K562 (cell line): ENCODE measurements at regions not wholly inside any gene's neighbourhood (a gene's known extent, or its start where the extent isn't known, plus 50 kb on each side); places are given as distances from the start of the nearest gene placed in this dataset. TPM values are rescaled to one million over a fixed set of nuclear protein-coding genes. Genes with fewer than 3 reads are reported as not detected.
"Not testable (repeated sequence)": the region's sequence is repeated elsewhere in the genome, so short reads cannot be mapped to it uniquely, and the experiment has no call there.

ENCODE experiments used
- ATAC-seq: fragments of 200-7000 bp; cut with Tn5 transposase; 3 replicates; pipeline ENCODE4 v1.9.1; 2020; ENCODE audit warnings: moderate library complexity
- BruUV-seq: library from RNA; stranded (reverse); fragments of 400-500 nt; replicated peaks from 2 replicates; lab custom pipeline; 2021; lab: Mats Ljungman, UMichigan
- CTCF ChIA-PET: fragments of 300-600 bp; formaldehyde crosslinking; extraction: SDS; loops from one replicate; lab custom pipeline; 2021; ENCODE audit warnings: low intra/inter-chr PET ratio; lab: Yijun Ruan, JAX
- POLR2A ChIA-PET: fragments of 300-600, 350-650 bp; sonication (Branson Sonifier 250); formaldehyde crosslinking; extraction: SDS; loops from one replicate; lab custom pipeline; 2021; ENCODE audit warnings: antibody characterized with exemption, inconsistent platforms; lab: Yijun Ruan, JAX
- DNase-seq, 4 experiments: peaks; one replicate each; pipeline versions ENCODE4 v3.0.0 to v3.0.0-alpha.2; 2011 to 2018; ENCODE audit warnings: low spot score in 3 of 4, mixed read lengths in 3 of 4; ENCODE audit errors: extremely low read depth in 1 of 4
- FAIRE-seq: peaks from 2 replicates; lab custom pipeline; 2011; peaks lifted over from hg19 to GRCh38; lab: Jason Lieb, UNC
- H2AFZ ChIP-seq: 2 replicates; pipeline ENCODE4 v1.6.0; 2011; ENCODE audit warnings: low read depth, low read length, control low read depth, inconsistent platforms
- H3K27ac ChIP-seq: fragments of 200-600 bp; 3 replicates; pipeline ENCODE4 v1.8.0; 2011; ENCODE audit warnings: low read depth, mild to moderate bottlenecking, control low read depth, inconsistent platforms, low read length, moderate library complexity, mixed read lengths; ENCODE audit errors: extremely low read depth
- H3K27me3 ChIP-seq, 2 experiments: fragments of 300-600 bp in 1 of 2; 2 replicates in 1 of 2; 3 replicates in 1 of 2; pipeline versions ENCODE4 v1.6.0 to v1.8.0; 2011; ENCODE audit warnings: inconsistent platforms in 2 of 2, low read length in 2 of 2, mild to moderate bottlenecking in 1 of 2, mixed read lengths in 1 of 2, moderate library complexity in 1 of 2; ENCODE audit not compliant: control insufficient read depth in 2 of 2, insufficient read depth in 2 of 2
- H3K36me3 ChIP-seq: fragments of 300-600 bp; 3 replicates; pipeline ENCODE4 v1.8.0; 2011; ENCODE audit warnings: mild to moderate bottlenecking, low read length, inconsistent platforms; ENCODE audit not compliant: control insufficient read depth, insufficient read depth
- H3K4me1 ChIP-seq, 2 experiments: fragments of 200-600 bp in 1 of 2; replicated peaks in 1 of 2; 2 replicates in 1 of 2; 3 replicates in 1 of 2; pipeline versions ENCODE4 v1.5.1 to v1.8.0; 2011; ENCODE audit warnings: inconsistent platforms in 2 of 2, low read length in 2 of 2, mild to moderate bottlenecking in 1 of 2, mixed read lengths in 1 of 2, moderate library complexity in 1 of 2; ENCODE audit not compliant: control insufficient read depth in 2 of 2, insufficient read depth in 2 of 2
- H3K4me2 ChIP-seq: 2 replicates; pipeline ENCODE4 v1.6.1; 2011; ENCODE audit warnings: low read length, control low read depth, inconsistent platforms, mixed read lengths; ENCODE audit not compliant: insufficient read depth
- H3K4me3 ChIP-seq: fragments of 200-600 bp; sonication (generic), shearing (Covaris generic); 2 replicates; pipeline ENCODE4 v1.5.1; 2016; ENCODE audit warnings: control low read depth, inconsistent platforms
- H3K79me2 ChIP-seq: fragments of 200-600 bp; 3 replicates; pipeline ENCODE4 v1.8.0; 2011; ENCODE audit warnings: low read length, inconsistent platforms; ENCODE audit not compliant: control insufficient read depth, insufficient read depth
- H3K9ac ChIP-seq, 2 experiments: 2 replicates each; pipeline versions ENCODE4 v1.6.0 to v1.6.1; 2011; ENCODE audit warnings: low read depth in 2 of 2, low read length in 2 of 2, control low read depth in 1 of 2, inconsistent platforms in 1 of 2, mild to moderate bottlenecking in 1 of 2, mixed read lengths in 1 of 2; ENCODE audit not compliant: insufficient read depth in 1 of 2
- H3K9me1 ChIP-seq: one replicate; pipeline ENCODE4 v1.6.0; 2011; ENCODE audit warnings: inconsistent platforms, mild to moderate bottlenecking, low read length, moderate library complexity; ENCODE audit not compliant: control insufficient read depth, insufficient read depth
- H3K9me3 ChIP-seq: replicated peaks from 2 replicates; pipeline ENCODE4 v1.5.1; 2011; ENCODE audit warnings: low read depth, low read length, inconsistent platforms; ENCODE audit not compliant: control insufficient read depth, insufficient read depth
- H4K20me1 ChIP-seq: replicated peaks from 2 replicates; pipeline ENCODE4 v1.6.1; 2011; ENCODE audit warnings: low read length, inconsistent platforms, mixed read lengths; ENCODE audit not compliant: control insufficient read depth, insufficient read depth
- WGBS: fragments of 100-300 bp; shearing (Covaris generic); methylation state at CpG from one replicate; pipeline ENCODE4 v1.1.6; 2016; ENCODE audit warnings: low coverage, mixed read lengths; ENCODE audit not compliant: insufficient coverage; ENCODE audit errors: missing lambda C conversion rate; 5-methylcytosine and 5-hydroxymethylcytosine counted together
- in situ Hi-C: fragments of 300-500 bp; cut with MboI; formaldehyde crosslinking; loops from 4 replicates; pipeline ENCODE4 v1.15.0; 2018; ENCODE audit warnings: inconsistent platforms, mixed read lengths
- intact Hi-C: fragments of 100-400 bp; cut with micrococcal nuclease; formaldehyde crosslinking; loops from 2 replicates; pipeline ENCODE4 v1.14.2; 2022
- small RNA-seq: library from RNA; depleted of rRNA; stranded (forward); fragments of <200 nt; gene quantifications from one replicate; pipeline ENCODE3, GENCODE V24; 2014

DNA sequence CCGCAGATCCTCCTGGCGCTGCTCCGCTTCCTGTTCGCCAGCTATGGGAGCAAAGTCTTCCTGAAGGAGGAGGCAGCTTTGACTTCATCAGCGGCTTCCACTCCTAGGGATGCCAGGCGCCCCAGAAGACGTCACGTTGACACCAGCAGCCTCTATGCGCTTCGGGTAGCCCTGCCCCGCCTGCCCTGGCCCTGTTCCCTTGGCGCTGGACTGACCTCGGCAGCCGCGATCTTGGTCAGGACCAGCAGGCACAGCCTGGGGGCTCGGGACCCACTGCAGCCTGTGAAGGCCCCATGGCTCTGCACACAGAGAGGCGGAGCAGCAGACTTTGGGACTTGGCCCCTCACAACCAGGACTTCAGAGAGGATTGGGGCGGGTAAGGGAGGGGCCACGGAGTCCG is 957.8 kb downstream of the RPIA start:
- ATAC-seq, H3K9me3 ChIP-seq, FAIRE-seq, H3K4me2 ChIP-seq, H3K9ac ChIP-seq, H3K4me1 ChIP-seq, POLR2A ChIA-PET, H3K27me3 ChIP-seq, H4K20me1 ChIP-seq, intact Hi-C loops, H3K79me2 ChIP-seq, H3K9me1 ChIP-seq, H2AFZ ChIP-seq, H3K36me3 ChIP-seq, H3K27ac ChIP-seq, CTCF ChIA-PET, DNase-seq, in situ Hi-C loops, BruUV-seq, H3K4me3 ChIP-seq: not testable (repeated sequence)
- WGBS: 0% methylated on average over 10 of the region's 20 CpGs

DNA sequence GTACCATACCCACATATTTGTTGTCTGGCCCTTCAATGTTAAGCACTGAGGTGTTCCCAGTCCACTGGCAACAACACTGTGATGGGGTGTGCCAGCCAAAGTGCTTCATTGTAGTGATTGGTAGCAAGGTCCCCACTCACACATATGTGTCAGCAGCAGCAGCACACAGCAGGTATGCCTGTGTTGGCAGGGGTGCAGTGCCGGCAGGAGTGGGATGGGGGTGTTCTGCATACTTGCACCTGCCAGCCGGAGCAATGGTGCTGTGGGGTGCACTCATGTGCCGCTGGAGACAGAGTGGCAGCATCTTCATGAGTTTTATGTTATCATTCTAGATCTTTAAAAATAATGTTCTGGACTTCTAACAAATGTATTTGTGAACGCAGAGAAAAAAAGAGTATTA is 987.8 kb downstream of the RPIA start:
- H3K36me3 ChIP-seq, BruUV-seq, H2AFZ ChIP-seq, H3K4me1 ChIP-seq, H3K9me1 ChIP-seq, H3K4me3 ChIP-seq, H3K79me2 ChIP-seq, H4K20me1 ChIP-seq, FAIRE-seq, intact Hi-C loops, H3K9me3 ChIP-seq, CTCF ChIA-PET, POLR2A ChIA-PET, ATAC-seq, H3K9ac ChIP-seq, H3K27ac ChIP-seq, H3K4me2 ChIP-seq, H3K27me3 ChIP-seq, DNase-seq: not testable (repeated sequence)
- in situ Hi-C loops: loop anchor here (5.0 kb wide), 1 partner anchor 83 kb away; no protein-coding TSS in a partner anchor
- WGBS: 0% methylated on average over 4 of the region's 4 CpGs

Small RNA genes in the stretch of these regions (small RNA-seq; reads per million reads assigned to genes)
- not detected for gene RF00001
